Tibial artery (tissue), 4 donors: ENCODE measurements at regions not wholly inside any gene's neighbourhood (a gene's known extent, or its start where the extent isn't known, plus 50 kb on each side); places are given as distances from the start of the nearest gene placed in this dataset.

ENCODE experiments used
- DNase-seq, 2 donors: peaks; one replicate each; pipeline ENCODE4 v3.0.0-alpha.2; 2019
- H3K27ac ChIP-seq, 2 donors: fragments of 200-600 bp; sonication (generic) in 1 of 2; 1 replicate in 1 of 2; 2 replicates in 1 of 2; pipeline ENCODE4 v1.5.1; 2018 to 2019; ENCODE audit warnings: mild to moderate bottlenecking in 1 of 2
- H3K27me3 ChIP-seq, 2 donors: fragments of 200-600 bp; sonication (generic) in 1 of 2; one replicate each; pipeline versions ENCODE4 v1.5.1 to v1.6.0; 2016 to 2019
- H3K36me3 ChIP-seq, 3 donors: fragments of 200-600 bp; sonication (generic) in 2 of 3; one replicate each; pipeline ENCODE4 v1.5.1; 2016 to 2019; ENCODE audit warnings: mild to moderate bottlenecking in 2 of 3
- H3K4me1 ChIP-seq, 4 donors: fragments of 200-600 bp; sonication (generic) in 2 of 4; 1 replicate in 3 of 4; 2 replicates in 1 of 4; pipeline ENCODE4 v1.5.1; 2016 to 2019
- H3K4me3 ChIP-seq, 2 donors: fragments of 200-600 bp; sonication (generic) in 1 of 2; 1 replicate in 1 of 2; 2 replicates in 1 of 2; pipeline ENCODE4 v1.5.1; 2018 to 2019; ENCODE audit warnings: mild to moderate bottlenecking in 2 of 2
- H3K9me3 ChIP-seq, 3 donors: fragments of 200-600 bp; sonication (generic) in 1 of 3; one replicate each; pipeline ENCODE4 v1.5.1; 2016 to 2019
- CTCF ChIP-seq, 2 experiments: fragments of 200-600 bp in 1 of 2; fragments of 450-650 bp in 1 of 2; IDR thresholded peaks; one replicate each; pipeline ENCODE4 v1.5.1; 2017 to 2019; ENCODE audit warnings: antibody characterized with exemption in 2 of 2, mild to moderate bottlenecking in 1 of 2, moderate library complexity in 1 of 2
- intact Hi-C: fragments of 100-400 bp; cut with DNase I; formaldehyde crosslinking; loops from one replicate; pipeline ENCODE4 v1.15.0; 2023; ENCODE audit warnings: low total_unique reads

GRCh38 chr18:50507120-50507590 is 52.7 kb upstream of the MAPK4 start:
- H3K4me1 ChIP-seq = no peaks in the 10 kb centered on the region
- intact Hi-C loops = loop anchor here (2.0 kb wide), 1 partner anchor 276 kb away; no protein-coding TSS in a partner anchor

GRCh38 chr18:50508228-50508627 is 51.7 kb upstream of the MAPK4 start:
- DNase-seq = no peak
- H3K9me3 ChIP-seq = no peaks in the 10 kb centered on the region
- intact Hi-C loops = no loop called here
- H3K36me3 ChIP-seq = no peaks in the 10 kb centered on the region
- TF ChIP-seq CTCF (IDR thresholded peaks at IDR 0.05) = no peak
- no peaks in the 10 kb centered on the region for H3K27me3 ChIP-seq
- no peak overlapping the region for H3K27ac ChIP-seq
- no peak overlapping the region for H3K4me3 ChIP-seq
- no peaks in the 10 kb centered on the region for H3K4me1 ChIP-seq

More at GRCh38 chr18:50507120-50507590, 52.7 kb upstream of the MAPK4 start:
- no peak overlapping the region for H3K4me3 ChIP-seq
- TF ChIP-seq CTCF (IDR thresholded peaks at IDR 0.05) = peak; percentile 67 to 75
- no peaks in the 10 kb centered on the region for H3K27me3 ChIP-seq
- DNase-seq = peak in 1 of 2 donors; percentile 25
- H3K9me3 ChIP-seq = no peaks in the 10 kb centered on the region
- H3K27ac ChIP-seq = no peak overlapping the region
- H3K36me3 ChIP-seq = no peaks in the 10 kb centered on the region

DNA sequence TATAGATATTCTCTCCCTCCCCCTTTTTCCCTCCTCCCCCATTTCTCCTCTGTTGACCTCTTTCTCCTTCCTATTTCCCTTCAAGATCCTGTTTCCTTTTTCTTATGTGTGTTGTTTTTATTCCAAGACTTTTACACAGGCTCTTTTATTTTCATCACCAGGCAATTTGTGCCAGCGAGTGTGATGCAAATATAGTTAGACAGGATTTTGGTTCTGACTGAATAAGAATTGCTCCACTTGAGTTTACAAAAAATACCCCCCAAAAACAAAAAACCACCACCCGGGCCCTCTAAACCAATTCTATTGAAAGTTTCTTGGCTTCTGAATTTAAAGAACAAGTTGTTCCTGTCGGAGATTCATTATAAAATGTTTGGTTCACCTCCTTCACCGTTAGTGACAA is 50.9 kb upstream of the MAPK4 start:
- no peak overlapping the region for H3K27ac ChIP-seq
- no peak overlapping the region for H3K4me3 ChIP-seq
- no peak for TF ChIP-seq CTCF (IDR thresholded peaks at IDR 0.05)
- H3K9me3 ChIP-seq = no peaks in the 10 kb centered on the region
- intact Hi-C loops = no loop called here
- no peaks in the 10 kb centered on the region for H3K36me3 ChIP-seq
- no peak for DNase-seq
- H3K27me3 ChIP-seq = no peaks in the 10 kb centered on the region
- H3K4me1 ChIP-seq = no peaks in the 10 kb centered on the region
